Endothelial cell of umbilical vein (primary cell): ENCODE measurements at regions not wholly inside any gene's neighbourhood (a gene's known extent, or its start where the extent isn't known, plus 50 kb on each side); places are given as distances from the start of the nearest gene placed in this dataset.

Source experiments
- BruUV-seq: library from RNA; stranded (reverse); fragments of 400-500 nt; replicated peaks from 2 replicates; lab custom pipeline; 2021; lab: Mats Ljungman, UMichigan
- CTCF ChIA-PET: fragments of 300-600, 350-600 bp; sonication (Branson Sonifier 250); formaldehyde crosslinking; loops from one replicate; lab custom pipeline; 2021; ENCODE audit warnings: antibody characterized with exemption, inconsistent platforms; lab: Charles Lee
- POLR2A ChIA-PET: fragments of 300-600, 350-600 bp; sonication (Branson Sonifier 250); formaldehyde crosslinking; loops from one replicate; lab custom pipeline; 2021; ENCODE audit warnings: antibody characterized with exemption, inconsistent platforms; lab: Charles Lee
- DNase-seq: peaks from one replicate; pipeline ENCODE4 v3.0.0-alpha.2; 2011; ENCODE audit warnings: low read depth, low spot score
- FAIRE-seq: peaks from 2 replicates; lab custom pipeline; 2011; peaks lifted over from hg19 to GRCh38; lab: Jason Lieb, UNC
- H2AFZ ChIP-seq: 2 replicates; pipeline ENCODE4 v1.6.0; 2012; ENCODE audit warnings: low read depth, low read length, control low read depth, inconsistent platforms
- H3K27ac ChIP-seq: 2 replicates; pipeline ENCODE4 v1.5.1; 2011; ENCODE audit warnings: low read depth, mild to moderate bottlenecking, control low read depth, low read length, moderate library complexity; ENCODE audit not compliant: insufficient read depth
- H3K27me3 ChIP-seq, 2 experiments: 2 replicates each; pipeline versions ENCODE4 v1.6.0 to v1.6.1; 2011; ENCODE audit warnings: low read length in 2 of 2, mixed read lengths in 1 of 2; ENCODE audit not compliant: control insufficient read depth in 2 of 2, insufficient read depth in 2 of 2
- H3K36me3 ChIP-seq, 2 experiments: 2 replicates in 1 of 2; 3 replicates in 1 of 2; pipeline ENCODE4 v1.5.1; 2011; ENCODE audit warnings: low read length in 2 of 2, mild to moderate bottlenecking in 1 of 2, moderate library complexity in 1 of 2; ENCODE audit not compliant: control insufficient read depth in 2 of 2, insufficient read depth in 2 of 2; ENCODE audit errors: extremely low read depth in 1 of 2
- H3K4me1 ChIP-seq: 3 replicates; pipeline ENCODE4 v1.5.1; 2011; ENCODE audit warnings: mild to moderate bottlenecking, low read length; ENCODE audit not compliant: control insufficient read depth, insufficient read depth; ENCODE audit errors: extremely low read depth
- H3K4me2 ChIP-seq: 2 replicates; pipeline ENCODE4 v1.6.1; 2011; ENCODE audit warnings: low read length, control low read depth, mixed read lengths; ENCODE audit not compliant: insufficient read depth
- H3K4me3 ChIP-seq, 3 experiments: fragments of 200-600 bp in 1 of 3; sonication (generic), shearing (Covaris generic) in 1 of 3; replicated peaks in 1 of 3; 2 replicates each; pipeline ENCODE4 v1.5.1; 2011 to 2016; ENCODE audit warnings: control low read depth in 3 of 3, low read length in 3 of 3, mild to moderate bottlenecking in 2 of 3, inconsistent platforms in 1 of 3, low read depth in 1 of 3, moderate library complexity in 1 of 3; ENCODE audit not compliant: insufficient read depth in 1 of 3
- H3K79me2 ChIP-seq: 2 replicates; pipeline ENCODE4 v1.6.0; 2012; ENCODE audit warnings: low read length, inconsistent platforms; ENCODE audit not compliant: control insufficient read depth, insufficient read depth
- H3K9ac ChIP-seq: replicated peaks from 2 replicates; pipeline ENCODE3; 2011; ENCODE audit warnings: low read length, control low read depth; ENCODE audit not compliant: insufficient read depth; ENCODE audit errors: extremely low read depth
- H3K9me1 ChIP-seq: replicated peaks from 3 replicates; pipeline ENCODE4 v1.6.0; 2011; ENCODE audit warnings: mild to moderate bottlenecking, low read length; ENCODE audit not compliant: control insufficient read depth, insufficient read depth; ENCODE audit errors: extremely low read depth
- H3K9me3 ChIP-seq: replicated peaks from 2 replicates; pipeline ENCODE4 v1.5.1; 2012; ENCODE audit warnings: low read length, inconsistent platforms; ENCODE audit not compliant: control insufficient read depth, insufficient read depth
- H4K20me1 ChIP-seq: replicated peaks from 2 replicates; pipeline ENCODE3; 2011; ENCODE audit warnings: mild to moderate bottlenecking, low read length; ENCODE audit not compliant: control insufficient read depth, insufficient read depth; ENCODE audit errors: extremely low read depth
- EZH2 ChIP-seq: IDR thresholded peaks from 2 replicates; pipeline ENCODE4 v1.6.1; 2012; ENCODE audit warnings: borderline replicate concordance, low read depth, mild to moderate bottlenecking, moderate library complexity, low read length, inconsistent platforms; ENCODE audit not compliant: severe bottlenecking
- FOS ChIP-seq: IDR thresholded peaks from 2 replicates; pipeline ENCODE4 v1.6.1; 2011; ENCODE audit warnings: mild to moderate bottlenecking, low read length, moderate library complexity, borderline replicate concordance; ENCODE audit not compliant: insufficient read depth
- GATA2 ChIP-seq: IDR thresholded peaks from 2 replicates; pipeline ENCODE4 v1.7.0; 2011; ENCODE audit warnings: low read depth, mild to moderate bottlenecking, moderate library complexity, mixed read lengths, low read length; ENCODE audit not compliant: insufficient read length, insufficient read depth
- JUN ChIP-seq: IDR thresholded peaks from 2 replicates; pipeline ENCODE4 v1.6.1; 2011; ENCODE audit warnings: borderline replicate concordance, low read depth; ENCODE audit not compliant: insufficient read length, insufficient read depth
- MYC ChIP-seq: IDR thresholded peaks from one replicate; pipeline ENCODE4 v1.6.1; 2011; ENCODE audit warnings: mild to moderate bottlenecking, low read depth, low read length
- POLR2A ChIP-seq: IDR thresholded peaks from 2 replicates; pipeline ENCODE4 v1.6.1; 2012; ENCODE audit warnings: low read depth, mild to moderate bottlenecking, control low read depth, low read length
- POLR2AphosphoS5 ChIP-seq: IDR thresholded peaks from 2 replicates; pipeline ENCODE4 v1.6.1; 2012; ENCODE audit warnings: low read depth, mild to moderate bottlenecking, control low read depth, low read length, moderate library complexity; ENCODE audit not compliant: insufficient read depth
- dilution Hi-C: fragments of 300-500 bp; cut with MboI; formaldehyde crosslinking; loops from one replicate; pipeline ENCODE4 v1.15.0; 2019; ENCODE audit warnings: low sequenced_read_pairs; ENCODE audit not compliant: extremely low pct_ligation_motif_present
- intact Hi-C: fragments of 100-400 bp; cut with micrococcal nuclease; formaldehyde crosslinking; loops from one replicate; pipeline ENCODE4 v1.10.0; 2022
- TF ChIP-seq, protein P1 (sequence below), 2 donors: IDR thresholded peaks; 1 replicate in 1 of 2; 2 replicates in 1 of 2; pipeline ENCODE4 v1.5.1; 2011; ENCODE audit warnings: low read length in 2 of 2, mild to moderate bottlenecking in 2 of 2, moderate library complexity in 2 of 2, control low read depth in 1 of 2, inconsistent platforms in 1 of 2, low read depth in 1 of 2; ENCODE audit not compliant: insufficient read depth in 1 of 2; ENCODE audit errors: extremely low read depth in 1 of 2
- TF ChIP-seq, protein P2 (sequence below): IDR thresholded peaks from 2 replicates; pipeline ENCODE4 v1.6.1; 2011; ENCODE audit not compliant: insufficient read depth, insufficient read length

DNA sequence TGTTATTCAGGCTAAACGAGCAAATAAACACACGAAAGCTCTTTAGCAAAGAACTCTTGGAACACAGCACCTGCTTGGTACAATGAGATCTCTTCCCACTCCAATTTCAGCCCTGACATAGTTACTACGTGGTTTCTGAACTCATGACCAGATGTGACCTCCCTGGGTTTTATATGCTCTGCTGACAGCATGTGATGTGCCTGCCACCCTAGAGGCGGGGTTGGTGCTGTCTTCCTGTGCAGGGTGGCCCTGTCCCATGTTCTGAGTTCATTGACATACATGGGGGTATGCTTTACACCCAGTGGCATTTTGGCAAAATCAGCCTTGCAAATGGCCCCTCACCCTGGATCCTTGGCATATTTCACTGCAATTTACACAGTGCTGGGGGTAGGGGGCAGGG, 475.3 kb upstream of the ZFHX3 start:
- Histone ChIP-seq H3K4me1 (no peaks in the 10 kb centered on the region), H3K27ac (no peak overlapping the region), H3K9ac (no peak overlapping the region), H3K9me3 (no peaks in the 10 kb centered on the region), H2AFZ (no peak overlapping the region), H3K79me2 (no peaks in the 10 kb centered on the region), H3K4me2 (no peak overlapping the region), H3K9me1 (no peaks in the 10 kb centered on the region), H3K36me3 (no peaks in the 10 kb centered on the region), H4K20me1 (no peaks in the 10 kb centered on the region), H3K27me3 (no peaks in the 10 kb centered on the region), H3K4me3 (no peak overlapping the region)
- dilution Hi-C loops: no loop called here
- ChIA-PET POLR2A (no interaction called here), CTCF (no interaction called here)
- intact Hi-C loops: no loop called here
- no peak for DNase-seq
- no peak for TF ChIP-seq FOS
- TF ChIP-seq POLR2A: no peak
- TF ChIP-seq MYC: no peak
- FAIRE-seq: no peak
- BruUV-seq: no TSS peak

- CTCF ChIA-PET: no interaction called here
- no TSS peak for BruUV-seq
- no peak overlapping the region for H3K27ac ChIP-seq
Observed at GRCh38 chr16:73521499-73521898, 473.6 kb upstream of the ZFHX3 start.

More at GRCh38 chr16:73521499-73521898, 473.6 kb upstream of the ZFHX3 start:
- Histone ChIP-seq H3K4me2 (no peak overlapping the region), H3K4me1 (no peaks in the 10 kb centered on the region), H3K4me3 (no peak overlapping the region), H3K9me3 (no peaks in the 10 kb centered on the region), H3K36me3 (no peaks in the 10 kb centered on the region), H4K20me1 (no peaks in the 10 kb centered on the region), H3K27me3 (no peaks in the 10 kb centered on the region), H3K9ac (no peak overlapping the region), H3K9me1 (no peaks in the 10 kb centered on the region), H2AFZ (no peak overlapping the region), H3K79me2 (no peaks in the 10 kb centered on the region)
- FAIRE-seq: no peak
- dilution Hi-C loops: no loop called here
- POLR2A ChIA-PET: no interaction called here
- intact Hi-C loops: no loop called here
- no peak for DNase-seq
- TF ChIP-seq JUN (no peak), GATA2 (no peak), POLR2A (no peak), EZH2 (no peak), FOS (no peak), POLR2AphosphoS5 (no peak), MYC (no peak)
- TF ChIP-seq, protein P1, sequence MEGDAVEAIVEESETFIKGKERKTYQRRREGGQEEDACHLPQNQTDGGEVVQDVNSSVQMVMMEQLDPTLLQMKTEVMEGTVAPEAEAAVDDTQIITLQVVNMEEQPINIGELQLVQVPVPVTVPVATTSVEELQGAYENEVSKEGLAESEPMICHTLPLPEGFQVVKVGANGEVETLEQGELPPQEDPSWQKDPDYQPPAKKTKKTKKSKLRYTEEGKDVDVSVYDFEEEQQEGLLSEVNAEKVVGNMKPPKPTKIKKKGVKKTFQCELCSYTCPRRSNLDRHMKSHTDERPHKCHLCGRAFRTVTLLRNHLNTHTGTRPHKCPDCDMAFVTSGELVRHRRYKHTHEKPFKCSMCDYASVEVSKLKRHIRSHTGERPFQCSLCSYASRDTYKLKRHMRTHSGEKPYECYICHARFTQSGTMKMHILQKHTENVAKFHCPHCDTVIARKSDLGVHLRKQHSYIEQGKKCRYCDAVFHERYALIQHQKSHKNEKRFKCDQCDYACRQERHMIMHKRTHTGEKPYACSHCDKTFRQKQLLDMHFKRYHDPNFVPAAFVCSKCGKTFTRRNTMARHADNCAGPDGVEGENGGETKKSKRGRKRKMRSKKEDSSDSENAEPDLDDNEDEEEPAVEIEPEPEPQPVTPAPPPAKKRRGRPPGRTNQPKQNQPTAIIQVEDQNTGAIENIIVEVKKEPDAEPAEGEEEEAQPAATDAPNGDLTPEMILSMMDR (IDR thresholded peaks at IDR 0.05; ENCODE audit: extremely low read depth in 1 of 2, insufficient read depth in 1 of 2, low read depth in 1 of 2, low read length in 2 of 2): no peak
- TF ChIP-seq, protein P2, sequence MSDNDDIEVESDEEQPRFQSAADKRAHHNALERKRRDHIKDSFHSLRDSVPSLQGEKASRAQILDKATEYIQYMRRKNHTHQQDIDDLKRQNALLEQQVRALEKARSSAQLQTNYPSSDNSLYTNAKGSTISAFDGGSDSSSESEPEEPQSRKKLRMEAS: no peak
